ENCODE measurements at regions not wholly inside any gene's neighbourhood (a gene's known extent, or its start where the extent isn't known, plus 50 kb on each side); places are given as distances from the start of the nearest gene placed in this dataset.
A peak's percentile ranks its signal among the peaks of the same experiment; 100 is the strongest.

DNA sequence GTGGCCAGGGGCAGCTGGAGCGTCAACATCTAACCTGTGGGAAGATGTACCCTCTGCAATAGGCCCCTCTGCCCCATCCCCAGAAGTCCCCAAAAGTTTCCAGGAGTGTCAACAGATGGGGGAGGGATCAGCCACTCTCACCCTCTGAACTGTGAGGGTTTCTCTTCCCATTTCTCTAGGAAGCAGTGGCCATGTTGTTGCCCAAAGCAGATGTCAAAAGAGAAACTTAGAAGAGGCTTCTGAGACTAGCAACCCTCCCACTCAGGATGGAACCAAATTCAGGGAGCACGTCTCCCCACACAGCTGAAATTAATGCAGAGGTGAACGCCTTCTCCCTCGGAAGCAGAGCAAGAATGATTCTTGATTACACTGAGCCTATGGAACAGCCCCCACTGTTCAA, 70.3 kb downstream of the ARL4C start:
- peak overlapping the region; percentile 94 for H3K27ac ChIP-seq (ENCODE audit: low read depth, low read length, poor library complexity, severe bottlenecking)
- ChIA-PET CTCF (ENCODE audit: unreplicated experiment) (interaction anchor here (0.7 to 1.0 kb wide), 2 partner anchors 25 to 69 kb away, joined by 3 to 4 read pairs; no protein-coding TSS in a partner anchor), POLR2A (interaction anchor here (0.5 to 6.5 kb wide), 23 partner anchors 9 to 1365 kb away, joined by 3 to 55 read pairs (median 5); no protein-coding TSS in a partner anchor)
- H3K79me2 ChIP-seq (ENCODE audit: insufficient read depth, low read depth, low read length): no peaks in the 10 kb centered on the region
- intact Hi-C loops (cut with micrococcal nuclease; ENCODE audit: unreplicated experiment): loop anchor here (1.0 to 2.0 kb wide), 5 partner anchors 18 to 132 kb away; no protein-coding TSS in a partner anchor
- H4K20me1 ChIP-seq (ENCODE audit: insufficient read depth, low read length): no peaks in the 10 kb centered on the region
- H2AFZ ChIP-seq (ENCODE audit: low read length): peak overlapping the region; percentile 53; the same call in 1 of the 2 replicates
- no peaks in the 10 kb centered on the region for H3K36me3 ChIP-seq (ENCODE audit: insufficient read depth, low read length)
- H3K9me2 ChIP-seq (ENCODE audit: insufficient read depth, low read length): no peaks in the 10 kb centered on the region
- TF ChIP-seq EZH2phosphoT487 (IDR thresholded peaks at IDR 0.05; ENCODE audit: borderline replicate concordance, low read depth, low read length): no peak
- TF ChIP-seq, protein P1, sequence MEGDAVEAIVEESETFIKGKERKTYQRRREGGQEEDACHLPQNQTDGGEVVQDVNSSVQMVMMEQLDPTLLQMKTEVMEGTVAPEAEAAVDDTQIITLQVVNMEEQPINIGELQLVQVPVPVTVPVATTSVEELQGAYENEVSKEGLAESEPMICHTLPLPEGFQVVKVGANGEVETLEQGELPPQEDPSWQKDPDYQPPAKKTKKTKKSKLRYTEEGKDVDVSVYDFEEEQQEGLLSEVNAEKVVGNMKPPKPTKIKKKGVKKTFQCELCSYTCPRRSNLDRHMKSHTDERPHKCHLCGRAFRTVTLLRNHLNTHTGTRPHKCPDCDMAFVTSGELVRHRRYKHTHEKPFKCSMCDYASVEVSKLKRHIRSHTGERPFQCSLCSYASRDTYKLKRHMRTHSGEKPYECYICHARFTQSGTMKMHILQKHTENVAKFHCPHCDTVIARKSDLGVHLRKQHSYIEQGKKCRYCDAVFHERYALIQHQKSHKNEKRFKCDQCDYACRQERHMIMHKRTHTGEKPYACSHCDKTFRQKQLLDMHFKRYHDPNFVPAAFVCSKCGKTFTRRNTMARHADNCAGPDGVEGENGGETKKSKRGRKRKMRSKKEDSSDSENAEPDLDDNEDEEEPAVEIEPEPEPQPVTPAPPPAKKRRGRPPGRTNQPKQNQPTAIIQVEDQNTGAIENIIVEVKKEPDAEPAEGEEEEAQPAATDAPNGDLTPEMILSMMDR (conservative IDR thresholded peaks at IDR 0.05; ENCODE audit: low read length): no peak
- DNase-seq (ENCODE audit: low spot score): peak; percentile 45
- H3K4me2 ChIP-seq (ENCODE audit: low read length): peak overlapping the region; percentile 65
- peak overlapping the region; percentile 35 for H3K4me3 ChIP-seq (ENCODE audit: low read depth, low read length, poor library complexity, severe bottlenecking)
- no TSS peak for BruUV-seq (replicated peaks)
- H3K4me1 ChIP-seq (ENCODE audit: insufficient read depth, low read length, poor library complexity, severe bottlenecking): peaks cover 70% of the 10 kb centered on the region
- no peaks in the 10 kb centered on the region for H3K9me3 ChIP-seq (ENCODE audit: low read length)

DNA sequence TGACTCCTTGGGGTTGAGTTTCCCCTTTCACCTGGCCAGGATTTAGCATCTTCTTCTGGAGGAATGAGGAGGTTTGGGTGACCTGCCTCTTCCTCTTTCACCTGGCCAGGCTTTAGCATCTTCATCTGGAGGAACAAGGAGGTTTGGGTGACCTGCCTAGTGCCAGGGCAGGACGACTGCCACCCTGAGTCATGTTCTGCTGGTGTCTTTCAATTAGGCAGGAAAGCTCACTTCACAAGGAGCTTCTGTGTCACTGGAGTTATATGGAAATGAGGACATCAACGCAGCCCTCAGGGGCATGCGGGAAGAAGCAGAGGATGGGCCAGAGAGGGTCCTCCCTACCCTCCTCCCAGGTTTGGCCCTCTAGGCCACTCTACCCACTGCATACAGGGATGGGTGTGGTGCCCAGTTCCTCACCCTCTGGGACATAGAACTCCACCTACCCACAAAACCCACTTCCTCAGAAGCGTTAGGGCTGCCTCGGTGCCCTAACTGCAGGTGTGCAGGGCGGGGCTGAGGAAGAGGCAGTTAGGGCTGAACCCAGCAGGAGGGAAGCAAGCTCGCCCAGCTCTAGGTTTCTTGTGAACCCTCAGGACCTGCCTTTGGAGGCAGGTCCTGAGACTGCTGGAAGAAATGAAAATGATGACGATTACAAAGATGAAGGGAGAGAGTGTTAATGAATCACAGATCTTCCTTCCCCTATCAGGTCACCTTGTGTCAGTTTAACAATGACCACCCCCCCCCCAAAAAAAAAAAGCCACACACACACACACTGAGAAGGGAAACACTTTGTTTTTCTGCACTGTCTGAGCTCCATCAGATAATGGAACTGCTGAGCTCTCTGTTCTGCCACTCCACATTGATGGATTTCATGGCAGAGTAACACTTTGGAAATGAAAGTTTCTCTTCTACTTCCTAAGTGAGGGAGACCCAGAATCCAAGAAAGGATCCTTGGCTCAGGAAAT, 71.0 kb downstream of the ARL4C start:
- H3K4me1 ChIP-seq (ENCODE audit: insufficient read depth, low read length, poor library complexity, severe bottlenecking): peaks cover 77% of the 10 kb centered on the region
- no peaks in the 10 kb centered on the region for H3K36me3 ChIP-seq (ENCODE audit: insufficient read depth, low read length)
- TSS peak; percentile 93 for BruUV-seq (replicated peaks)
- H3K27ac ChIP-seq (ENCODE audit: low read depth, low read length, poor library complexity, severe bottlenecking): peak overlapping the region; percentile 94
- H2AFZ ChIP-seq (ENCODE audit: low read length): peak overlapping the region; percentile 53; the same call in 1 of the 2 replicates
- DNase-seq (ENCODE audit: low spot score): peak; percentile 97
- intact Hi-C loops (cut with micrococcal nuclease; ENCODE audit: unreplicated experiment): loop anchor here (1.0 to 2.0 kb wide), 5 partner anchors 18 to 132 kb away; no protein-coding TSS in a partner anchor
- POLR2A ChIA-PET: interaction anchor here (0.5 to 6.5 kb wide), 24 partner anchors 9 to 1365 kb away, joined by 3 to 55 read pairs (median 4); no protein-coding TSS in a partner anchor
- H3K4me2 ChIP-seq (ENCODE audit: low read length): peak overlapping the region; percentile 65
- H4K20me1 ChIP-seq (ENCODE audit: insufficient read depth, low read length): no peaks in the 10 kb centered on the region
- TF ChIP-seq EZH2phosphoT487 (IDR thresholded peaks at IDR 0.05; ENCODE audit: borderline replicate concordance, low read depth, low read length): no peak
- TF ChIP-seq, protein P1 (conservative IDR thresholded peaks at IDR 0.05; ENCODE audit: low read length): no peak; the same call in 1 of the 2 replicates
- CTCF ChIA-PET (ENCODE audit: unreplicated experiment): interaction anchor here (0.7 to 1.3 kb wide), 3 partner anchors 13 to 70 kb away, joined by 3 to 4 read pairs (median 4); no protein-coding TSS in a partner anchor
- no peaks in the 10 kb centered on the region for H3K9me3 ChIP-seq (ENCODE audit: low read length)
- no peaks in the 10 kb centered on the region for H3K9me2 ChIP-seq (ENCODE audit: insufficient read depth, low read length)
- H3K79me2 ChIP-seq (ENCODE audit: insufficient read depth, low read depth, low read length): no peaks in the 10 kb centered on the region
- peak overlapping the region; percentile 35 for H3K4me3 ChIP-seq (ENCODE audit: low read depth, low read length, poor library complexity, severe bottlenecking)
